GM12878 (cell line): ENCODE measurements at regions not wholly inside any gene's neighbourhood (a gene's known extent, or its start where the extent isn't known, plus 50 kb on each side); places are given as distances from the start of the nearest gene placed in this dataset.

Experiments used
- ATAC-seq: fragments of 200-7000 bp; cut with Tn5 transposase; 3 replicates; pipeline ENCODE4 v1.9.1; 2020; ENCODE audit warnings: mild to moderate bottlenecking, moderate library complexity
- BruUV-seq: library from RNA; stranded (reverse); fragments of 400-500 nt; replicated peaks from 2 replicates; lab custom pipeline; 2021; lab: Mats Ljungman, UMichigan
- CTCF ChIA-PET: fragments of 300-600 bp; sonication (Branson Sonifier 250); formaldehyde crosslinking; extraction: SDS; loops from one replicate; lab custom pipeline; 2021; ENCODE audit warnings: inconsistent platforms; lab: Yijun Ruan, JAX
- POLR2A ChIA-PET: fragments of 350-600 bp; formaldehyde crosslinking; extraction: SDS; loops from one replicate; lab custom pipeline; 2021; ENCODE audit warnings: inconsistent platforms; lab: Charles Lee
- RAD21 ChIA-PET: fragments of 300-600 bp; sonication (Branson Sonifier 250); formaldehyde crosslinking; loops from one replicate; lab custom pipeline; 2023; ENCODE audit warnings: antibody characterized with exemption; ENCODE audit not compliant: unreplicated experiment; lab: Charles Lee
- SMC1A ChIA-PET: fragments of 300-600 bp; sonication (Branson Sonifier 250); formaldehyde crosslinking; loops from one replicate; lab custom pipeline; 2023; ENCODE audit not compliant: unreplicated experiment, uncharacterized antibody; lab: Charles Lee
- DNase-seq: peaks from one replicate; pipeline ENCODE4 v3.0.0-alpha.2; 2011; ENCODE audit warnings: low read depth, low spot score
- FAIRE-seq: peaks from 3 replicates; lab custom pipeline; 2011; peaks lifted over from hg19 to GRCh38; lab: Jason Lieb, UNC
- H2AFZ ChIP-seq: 2 replicates; pipeline ENCODE4 v1.6.0; 2011; ENCODE audit warnings: low read depth, low read length, control low read depth; ENCODE audit not compliant: control insufficient read depth
- H3K27ac ChIP-seq: 2 replicates; pipeline ENCODE4 v1.5.1; 2011; ENCODE audit warnings: control low read depth; ENCODE audit not compliant: control insufficient read depth, insufficient read depth
- H3K27me3 ChIP-seq, 2 experiments: replicated peaks in 1 of 2; 2 replicates each; pipeline versions ENCODE4 v1.6.0 to v1.6.1; 2011; ENCODE audit warnings: low read length in 1 of 2; ENCODE audit not compliant: control insufficient read depth in 2 of 2, insufficient read depth in 2 of 2
- H3K36me3 ChIP-seq, 2 experiments: 2 replicates each; pipeline ENCODE4 v1.5.1; 2011; ENCODE audit warnings: low read length in 1 of 2; ENCODE audit not compliant: control insufficient read depth in 2 of 2, insufficient read depth in 2 of 2
- H3K4me1 ChIP-seq: 2 replicates; pipeline ENCODE4 v1.6.1; 2011; ENCODE audit warnings: mild to moderate bottlenecking, low read length, moderate library complexity, mixed read lengths; ENCODE audit not compliant: control insufficient read depth, insufficient read depth
- H3K4me2 ChIP-seq: 2 replicates; pipeline ENCODE4 v1.6.0; 2011; ENCODE audit warnings: control low read depth; ENCODE audit not compliant: control insufficient read depth, insufficient read depth
- H3K4me3 ChIP-seq: fragments of 200-600 bp; sonication (generic); 2 replicates; pipeline ENCODE4 v1.5.1; 2016
- H3K79me2 ChIP-seq: 2 replicates; pipeline ENCODE4 v1.6.0; 2011; ENCODE audit warnings: low read length; ENCODE audit not compliant: control insufficient read depth, insufficient read depth
- H3K9ac ChIP-seq: 2 replicates; pipeline ENCODE4 v1.8.0; 2011; ENCODE audit warnings: low read length, control low read depth, mixed read lengths; ENCODE audit not compliant: control insufficient read depth, insufficient read depth
- H3K9me3 ChIP-seq: replicated peaks from 3 replicates; pipeline ENCODE4 v1.5.1; 2011; ENCODE audit warnings: mild to moderate bottlenecking, low read length; ENCODE audit not compliant: control insufficient read depth, insufficient read depth
- H4K20me1 ChIP-seq: 2 replicates; pipeline ENCODE4 v1.6.0; 2011; ENCODE audit not compliant: control insufficient read depth, insufficient read depth
- E4F1 ChIP-seq: fragments of 450-650 bp; IDR thresholded peaks from 2 replicates; pipeline ENCODE4 v1.6.1; 2018; ENCODE audit warnings: borderline replicate concordance, mild to moderate bottlenecking; ENCODE audit not compliant: partially characterized antibody
- GATAD2B ChIP-seq: fragments of 450-650 bp; conservative IDR thresholded peaks from 2 replicates; pipeline ENCODE4 v1.6.1; 2017; ENCODE audit warnings: low read depth, mild to moderate bottlenecking, moderate library complexity
- MXI1 ChIP-seq: fragments of 150-350 bp; IDR thresholded peaks from 2 replicates; pipeline ENCODE4 v1.6.1; 2011; ENCODE audit warnings: low read depth, mild to moderate bottlenecking, inconsistent platforms, low read length, improper control_type of control experiment
- NFIC ChIP-seq: IDR thresholded peaks from 2 replicates; pipeline ENCODE4 v1.6.1; 2012; ENCODE audit warnings: low read depth, mild to moderate bottlenecking, inconsistent platforms, low read length, moderate library complexity
- RBBP5 ChIP-seq: fragments of 200-600 bp; sonication (generic); conservative IDR thresholded peaks from 2 replicates; pipeline ENCODE4 v1.6.1; 2016
- SP1 ChIP-seq: IDR thresholded peaks from one replicate; pipeline ENCODE4 v1.6.1; 2011; ENCODE audit warnings: low read depth, low read length
- ZNF207 ChIP-seq: fragments of 450-650 bp; IDR thresholded peaks from 2 replicates; pipeline ENCODE4 v1.6.1; 2014; ENCODE audit warnings: antibody characterized with exemption, mild to moderate bottlenecking, borderline replicate concordance
- WGBS: methylation state at CpG from one replicate; pipeline ENCODE4 v1.1.6; 2016; ENCODE audit warnings: low lambda C conversion rate; ENCODE audit not compliant: insufficient replicate concordance, insufficient coverage; ENCODE audit errors: missing lambda C conversion rate; 5-methylcytosine and 5-hydroxymethylcytosine counted together
- in situ Hi-C: fragments of 300-500 bp; cut with MboI; formaldehyde crosslinking; loops from 9 replicates; pipeline ENCODE4 v1.14.3; 2018; ENCODE audit warnings: mixed read lengths
- intact Hi-C: fragments of 100-400 bp; cut with micrococcal nuclease; formaldehyde crosslinking; loops from one replicate; pipeline ENCODE4 v1.14.2; 2022; ENCODE audit not compliant: unreplicated experiment
- TF ChIP-seq, protein P1 (sequence below): fragments of 450-650 bp; IDR thresholded peaks from 2 replicates; pipeline ENCODE4 v1.6.1; 2017; ENCODE audit warnings: antibody characterized with exemption, mild to moderate bottlenecking, moderate library complexity
- TF ChIP-seq, protein P2 (sequence below): IDR thresholded peaks from 2 replicates; pipeline ENCODE4 v1.6.1; 2011; ENCODE audit warnings: mild to moderate bottlenecking, low read depth, low read length, moderate library complexity; ENCODE audit not compliant: insufficient replicate concordance
- TF ChIP-seq, protein P3 (sequence below): fragments of 450-650 bp; formaldehyde crosslinking; IDR thresholded peaks from 2 replicates; pipeline ENCODE4 v1.4.0; 2020; ENCODE audit warnings: mild to moderate bottlenecking, moderate library complexity
- TF ChIP-seq, protein P4 (sequence below): fragments of 450-650 bp; IDR thresholded peaks from 2 replicates; pipeline ENCODE4 v1.6.1; 2017; ENCODE audit warnings: low read depth, mild to moderate bottlenecking, moderate library complexity

DNA sequence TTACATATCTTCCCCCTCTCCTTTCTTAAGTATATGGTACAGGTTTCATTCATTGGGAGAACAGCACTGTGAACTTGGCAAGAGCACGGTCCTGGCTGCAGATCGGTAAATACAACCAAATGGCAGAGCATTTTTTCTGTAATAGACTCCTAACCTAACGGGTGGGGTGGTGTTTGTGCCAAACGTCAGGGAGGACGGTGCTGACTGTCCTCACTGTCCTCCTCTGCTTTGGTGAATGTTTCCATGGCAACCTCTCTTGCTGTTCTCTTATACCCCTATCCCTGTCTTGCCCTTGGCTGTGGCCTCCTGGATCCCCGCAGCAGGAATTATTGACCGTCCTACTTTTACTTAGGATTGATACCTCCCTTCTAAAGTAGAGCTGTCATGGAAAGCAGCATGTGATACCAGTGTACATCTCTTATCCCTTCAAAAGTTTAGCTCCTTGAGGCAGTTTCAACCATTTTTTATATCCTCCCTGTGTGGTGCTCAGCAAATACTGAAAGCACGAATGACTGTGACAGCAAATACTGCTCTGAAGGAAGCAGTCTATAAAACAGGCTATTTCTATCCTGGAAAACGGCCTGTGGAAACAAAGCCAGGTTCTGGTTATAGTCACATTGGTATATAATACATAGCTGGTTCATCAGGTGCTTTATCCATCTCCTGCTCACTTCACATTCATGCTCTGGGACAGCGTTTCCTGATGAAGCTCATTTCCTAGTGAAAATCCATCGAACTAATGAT lies 275.4 kb upstream of the C2CD4B start:
- RAD21 ChIA-PET: no interaction called here

More for the DNA sequence above, 275.4 kb upstream of the C2CD4B start:
- ChIA-PET POLR2A (no interaction called here), SMC1A (no interaction called here), CTCF (no interaction called here)
- no peak for DNase-seq
- TF ChIP-seq, protein P1, sequence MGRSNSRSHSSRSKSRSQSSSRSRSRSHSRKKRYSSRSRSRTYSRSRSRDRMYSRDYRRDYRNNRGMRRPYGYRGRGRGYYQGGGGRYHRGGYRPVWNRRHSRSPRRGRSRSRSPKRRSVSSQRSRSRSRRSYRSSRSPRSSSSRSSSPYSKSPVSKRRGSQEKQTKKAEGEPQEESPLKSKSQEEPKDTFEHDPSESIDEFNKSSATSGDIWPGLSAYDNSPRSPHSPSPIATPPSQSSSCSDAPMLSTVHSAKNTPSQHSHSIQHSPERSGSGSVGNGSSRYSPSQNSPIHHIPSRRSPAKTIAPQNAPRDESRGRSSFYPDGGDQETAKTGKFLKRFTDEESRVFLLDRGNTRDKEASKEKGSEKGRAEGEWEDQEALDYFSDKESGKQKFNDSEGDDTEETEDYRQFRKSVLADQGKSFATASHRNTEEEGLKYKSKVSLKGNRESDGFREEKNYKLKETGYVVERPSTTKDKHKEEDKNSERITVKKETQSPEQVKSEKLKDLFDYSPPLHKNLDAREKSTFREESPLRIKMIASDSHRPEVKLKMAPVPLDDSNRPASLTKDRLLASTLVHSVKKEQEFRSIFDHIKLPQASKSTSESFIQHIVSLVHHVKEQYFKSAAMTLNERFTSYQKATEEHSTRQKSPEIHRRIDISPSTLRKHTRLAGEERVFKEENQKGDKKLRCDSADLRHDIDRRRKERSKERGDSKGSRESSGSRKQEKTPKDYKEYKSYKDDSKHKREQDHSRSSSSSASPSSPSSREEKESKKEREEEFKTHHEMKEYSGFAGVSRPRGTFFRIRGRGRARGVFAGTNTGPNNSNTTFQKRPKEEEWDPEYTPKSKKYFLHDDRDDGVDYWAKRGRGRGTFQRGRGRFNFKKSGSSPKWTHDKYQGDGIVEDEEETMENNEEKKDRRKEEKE: no peak
- TF ChIP-seq, protein P2, sequence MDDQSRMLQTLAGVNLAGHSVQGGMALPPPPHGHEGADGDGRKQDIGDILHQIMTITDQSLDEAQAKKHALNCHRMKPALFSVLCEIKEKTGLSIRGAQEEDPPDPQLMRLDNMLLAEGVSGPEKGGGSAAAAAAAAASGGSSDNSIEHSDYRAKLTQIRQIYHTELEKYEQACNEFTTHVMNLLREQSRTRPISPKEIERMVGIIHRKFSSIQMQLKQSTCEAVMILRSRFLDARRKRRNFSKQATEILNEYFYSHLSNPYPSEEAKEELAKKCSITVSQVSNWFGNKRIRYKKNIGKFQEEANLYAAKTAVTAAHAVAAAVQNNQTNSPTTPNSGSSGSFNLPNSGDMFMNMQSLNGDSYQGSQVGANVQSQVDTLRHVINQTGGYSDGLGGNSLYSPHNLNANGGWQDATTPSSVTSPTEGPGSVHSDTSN: no peak
- TF ChIP-seq, protein P3, sequence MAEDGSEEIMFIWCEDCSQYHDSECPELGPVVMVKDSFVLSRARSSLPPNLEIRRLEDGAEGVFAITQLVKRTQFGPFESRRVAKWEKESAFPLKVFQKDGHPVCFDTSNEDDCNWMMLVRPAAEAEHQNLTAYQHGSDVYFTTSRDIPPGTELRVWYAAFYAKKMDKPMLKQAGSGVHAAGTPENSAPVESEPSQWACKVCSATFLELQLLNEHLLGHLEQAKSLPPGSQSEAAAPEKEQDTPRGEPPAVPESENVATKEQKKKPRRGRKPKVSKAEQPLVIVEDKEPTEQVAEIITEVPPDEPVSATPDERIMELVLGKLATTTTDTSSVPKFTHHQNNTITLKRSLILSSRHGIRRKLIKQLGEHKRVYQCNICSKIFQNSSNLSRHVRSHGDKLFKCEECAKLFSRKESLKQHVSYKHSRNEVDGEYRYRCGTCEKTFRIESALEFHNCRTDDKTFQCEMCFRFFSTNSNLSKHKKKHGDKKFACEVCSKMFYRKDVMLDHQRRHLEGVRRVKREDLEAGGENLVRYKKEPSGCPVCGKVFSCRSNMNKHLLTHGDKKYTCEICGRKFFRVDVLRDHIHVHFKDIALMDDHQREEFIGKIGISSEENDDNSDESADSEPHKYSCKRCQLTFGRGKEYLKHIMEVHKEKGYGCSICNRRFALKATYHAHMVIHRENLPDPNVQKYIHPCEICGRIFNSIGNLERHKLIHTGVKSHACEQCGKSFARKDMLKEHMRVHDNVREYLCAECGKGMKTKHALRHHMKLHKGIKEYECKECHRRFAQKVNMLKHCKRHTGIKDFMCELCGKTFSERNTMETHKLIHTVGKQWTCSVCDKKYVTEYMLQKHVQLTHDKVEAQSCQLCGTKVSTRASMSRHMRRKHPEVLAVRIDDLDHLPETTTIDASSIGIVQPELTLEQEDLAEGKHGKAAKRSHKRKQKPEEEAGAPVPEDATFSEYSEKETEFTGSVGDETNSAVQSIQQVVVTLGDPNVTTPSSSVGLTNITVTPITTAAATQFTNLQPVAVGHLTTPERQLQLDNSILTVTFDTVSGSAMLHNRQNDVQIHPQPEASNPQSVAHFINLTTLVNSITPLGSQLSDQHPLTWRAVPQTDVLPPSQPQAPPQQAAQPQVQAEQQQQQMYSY (CRISPR knock-in tag): no peak
- TF ChIP-seq E4F1 (no peak), GATAD2B (no peak), ZNF207 (no peak), NFIC (no peak), MXI1 (no peak), RBBP5 (no peak), SP1 (no peak)
- TF ChIP-seq, protein P4, sequence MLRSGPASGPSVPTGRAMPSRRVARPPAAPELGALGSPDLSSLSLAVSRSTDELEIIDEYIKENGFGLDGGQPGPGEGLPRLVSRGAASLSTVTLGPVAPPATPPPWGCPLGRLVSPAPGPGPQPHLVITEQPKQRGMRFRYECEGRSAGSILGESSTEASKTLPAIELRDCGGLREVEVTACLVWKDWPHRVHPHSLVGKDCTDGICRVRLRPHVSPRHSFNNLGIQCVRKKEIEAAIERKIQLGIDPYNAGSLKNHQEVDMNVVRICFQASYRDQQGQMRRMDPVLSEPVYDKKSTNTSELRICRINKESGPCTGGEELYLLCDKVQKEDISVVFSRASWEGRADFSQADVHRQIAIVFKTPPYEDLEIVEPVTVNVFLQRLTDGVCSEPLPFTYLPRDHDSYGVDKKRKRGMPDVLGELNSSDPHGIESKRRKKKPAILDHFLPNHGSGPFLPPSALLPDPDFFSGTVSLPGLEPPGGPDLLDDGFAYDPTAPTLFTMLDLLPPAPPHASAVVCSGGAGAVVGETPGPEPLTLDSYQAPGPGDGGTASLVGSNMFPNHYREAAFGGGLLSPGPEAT: no peak
- Histone ChIP-seq H4K20me1 (no peaks in the 10 kb centered on the region), H2AFZ (no peak overlapping the region), H3K9ac (no peak overlapping the region), H3K36me3 (no peaks in the 10 kb centered on the region), H3K4me1 (no peaks in the 10 kb centered on the region), H3K79me2 (no peaks in the 10 kb centered on the region), H3K27ac (no peak overlapping the region), H3K27me3 (no peaks in the 10 kb centered on the region; a peak in 1 of 4 replicates), H3K4me3 (no peak overlapping the region), H3K4me2 (no peak overlapping the region), H3K9me3 (no peaks in the 10 kb centered on the region)
- no peak for FAIRE-seq
- no TSS peak for BruUV-seq
- in situ Hi-C loops: no loop called here
- intact Hi-C loops: no loop called here
- WGBS: 60% methylated on average over 11 of the region's 11 CpGs
- no peak for ATAC-seq
